Fibroblast of the aortic adventitia (primary cell): ENCODE measurements at regions not wholly inside any gene's neighbourhood (a gene's known extent, or its start where the extent isn't known, plus 50 kb on each side); places are given as distances from the start of the nearest gene placed in this dataset.
"Not testable (repeated sequence)": the region's sequence is repeated elsewhere in the genome, so short reads cannot be mapped to it uniquely, and the experiment has no call there.

Experiments
- DNase-seq: peaks from one replicate; pipeline ENCODE4 v3.0.0-alpha.2; 2010; ENCODE audit warnings: low read depth
- H3K4me3 ChIP-seq: 2 replicates; pipeline ENCODE4 v1.5.1; 2011; ENCODE audit warnings: low read depth, mild to moderate bottlenecking, control low read depth, low read length, moderate library complexity
- TF ChIP-seq, protein P1 (sequence below): IDR thresholded peaks from 2 replicates; pipeline ENCODE4 v1.5.1; 2011; ENCODE audit warnings: mild to moderate bottlenecking, low read length, control low read depth, inconsistent platforms; ENCODE audit not compliant: insufficient read depth

DNA sequence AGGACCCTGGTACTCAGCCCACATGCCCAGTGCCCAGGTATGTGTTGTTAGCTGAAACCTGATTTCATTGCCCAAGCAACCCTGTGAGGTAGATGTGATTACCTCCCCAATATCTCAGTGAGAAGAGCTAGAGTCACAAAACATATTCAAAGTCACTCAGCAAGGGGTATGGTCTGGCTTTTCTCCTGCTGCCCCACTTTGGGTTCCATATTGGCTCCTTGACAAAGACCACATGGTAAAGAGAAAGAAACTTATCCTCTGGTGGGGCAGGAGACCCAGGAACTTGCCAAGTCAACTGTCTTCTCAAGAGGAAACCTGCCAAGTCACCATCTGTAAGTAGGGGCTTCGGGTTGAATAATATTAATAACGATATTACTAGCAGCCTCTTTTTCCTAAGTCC is 148.3 kb upstream of the LMCD1 start:
- H3K4me3 ChIP-seq: no peak overlapping the region
- TF ChIP-seq, protein P1, sequence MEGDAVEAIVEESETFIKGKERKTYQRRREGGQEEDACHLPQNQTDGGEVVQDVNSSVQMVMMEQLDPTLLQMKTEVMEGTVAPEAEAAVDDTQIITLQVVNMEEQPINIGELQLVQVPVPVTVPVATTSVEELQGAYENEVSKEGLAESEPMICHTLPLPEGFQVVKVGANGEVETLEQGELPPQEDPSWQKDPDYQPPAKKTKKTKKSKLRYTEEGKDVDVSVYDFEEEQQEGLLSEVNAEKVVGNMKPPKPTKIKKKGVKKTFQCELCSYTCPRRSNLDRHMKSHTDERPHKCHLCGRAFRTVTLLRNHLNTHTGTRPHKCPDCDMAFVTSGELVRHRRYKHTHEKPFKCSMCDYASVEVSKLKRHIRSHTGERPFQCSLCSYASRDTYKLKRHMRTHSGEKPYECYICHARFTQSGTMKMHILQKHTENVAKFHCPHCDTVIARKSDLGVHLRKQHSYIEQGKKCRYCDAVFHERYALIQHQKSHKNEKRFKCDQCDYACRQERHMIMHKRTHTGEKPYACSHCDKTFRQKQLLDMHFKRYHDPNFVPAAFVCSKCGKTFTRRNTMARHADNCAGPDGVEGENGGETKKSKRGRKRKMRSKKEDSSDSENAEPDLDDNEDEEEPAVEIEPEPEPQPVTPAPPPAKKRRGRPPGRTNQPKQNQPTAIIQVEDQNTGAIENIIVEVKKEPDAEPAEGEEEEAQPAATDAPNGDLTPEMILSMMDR: no peak
- no peak for DNase-seq

- no peak for DNase-seq
- H3K4me3 ChIP-seq: no peak overlapping the region
- TF ChIP-seq, protein P1: no peak
Measured at GRCh38 chr3:8355346-8355745, 146.3 kb upstream of the LMCD1 start.

DNA sequence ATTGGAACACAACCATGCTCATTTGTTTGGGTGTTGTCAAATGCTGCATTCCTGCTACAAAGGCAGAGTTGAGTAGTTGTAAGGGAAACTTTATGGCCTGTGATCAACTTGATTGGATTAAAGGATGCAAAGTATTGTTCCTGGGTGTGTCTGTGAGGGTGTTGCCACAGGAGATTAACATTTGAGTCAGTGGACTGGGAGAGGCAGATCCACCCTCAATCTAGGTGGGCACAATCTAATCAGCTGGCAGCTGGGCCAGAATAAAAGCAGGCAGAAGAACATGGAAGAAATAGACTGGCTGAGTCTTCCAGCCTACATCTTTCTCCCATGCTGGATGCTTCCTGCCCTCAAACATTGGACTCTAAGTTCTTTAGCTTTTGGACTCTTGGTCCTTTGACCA is 145.6 kb upstream of the LMCD1 start:
- DNase-seq: not testable (repeated sequence)

GRCh38 chr3:8357859-8358258 is 143.8 kb upstream of the LMCD1 start:
- no peak for DNase-seq
- TF ChIP-seq, protein P1: no peak
- H3K4me3 ChIP-seq: no peak overlapping the region

More for the DNA sequence above, 145.6 kb upstream of the LMCD1 start:
- H3K4me3 ChIP-seq: not testable (repeated sequence)

DNA sequence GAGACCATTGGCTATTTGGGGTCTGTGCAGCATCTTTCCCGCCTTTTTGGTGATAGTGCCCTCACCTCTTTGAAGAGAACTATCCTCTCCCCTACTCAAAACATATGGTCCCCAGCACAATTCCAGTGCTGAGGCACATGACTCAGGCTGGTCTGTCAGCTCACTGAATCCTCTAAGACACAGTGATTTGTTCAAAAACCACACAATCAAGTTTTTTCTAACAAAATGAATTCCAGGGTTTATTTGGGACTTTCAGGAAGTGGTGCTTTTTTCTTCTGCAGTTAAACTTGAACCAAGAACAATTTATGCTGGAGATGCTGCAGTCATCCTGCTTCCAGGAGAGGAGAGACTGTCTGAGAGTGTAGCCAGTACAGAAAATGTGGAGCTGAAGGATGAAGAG is 142.5 kb upstream of the LMCD1 start:
- TF ChIP-seq, protein P1: no peak
- DNase-seq: no peak
- H3K4me3 ChIP-seq: no peak overlapping the region

GRCh38 chr3:8363200-8363599 is 138.4 kb upstream of the LMCD1 start:
- TF ChIP-seq, protein P1: no peak
- no peak for DNase-seq
- H3K4me3 ChIP-seq: no peak overlapping the region

- H3K4me3 ChIP-seq: no peak overlapping the region
- TF ChIP-seq, protein P1: no peak
- no peak for DNase-seq
Measured at GRCh38 chr3:8365541-8365940, 136.1 kb upstream of the LMCD1 start.
